ENCODE measurements at regions not wholly inside any gene's neighbourhood (a gene's known extent, or its start where the extent isn't known, plus 50 kb on each side); places are given as distances from the start of the nearest gene placed in this dataset.

DNA sequence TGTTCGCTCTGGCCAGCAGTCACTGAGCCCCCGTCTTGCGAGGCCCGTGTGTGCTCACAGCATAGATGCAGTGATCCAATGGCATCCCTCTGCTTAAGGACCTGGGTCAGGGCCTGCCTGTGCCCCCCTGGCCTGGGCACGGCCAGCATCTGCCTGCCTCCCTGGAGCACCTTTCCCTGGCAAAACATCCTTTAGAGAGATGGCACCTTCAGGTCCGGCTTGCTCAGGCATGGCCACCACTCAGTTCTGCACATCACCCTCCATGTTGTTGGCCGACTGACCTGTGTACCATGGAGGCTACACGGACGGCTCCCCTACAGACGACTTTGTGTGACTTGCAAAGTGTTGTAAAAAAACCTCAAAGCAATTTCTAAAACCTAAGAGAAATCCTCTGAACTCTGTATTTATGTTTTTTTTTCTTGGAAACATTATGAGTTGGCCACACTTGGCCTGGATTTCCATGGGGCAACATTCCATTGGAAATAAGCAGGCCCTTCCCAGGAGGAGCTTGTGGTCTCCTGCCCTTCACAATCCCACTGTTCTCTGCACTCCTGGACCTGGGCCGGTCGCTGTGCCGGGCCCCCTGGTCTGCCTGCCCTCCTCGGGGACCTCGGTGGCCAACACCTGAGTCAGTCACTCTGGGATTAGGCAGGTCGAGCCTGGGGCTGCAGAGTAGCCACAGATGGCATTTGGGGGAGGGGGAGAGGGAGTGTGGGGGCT is 592.4 kb downstream of the TBC1D22A start (continued):
- TF ChIP-seq CREB1 (CRISPR knock-in tag; IDR thresholded peaks at IDR 0.05; ENCODE audit: low read depth) (no peak), NANOG (IDR thresholded peaks at IDR 0.05; ENCODE audit: borderline replicate concordance) (no peak)
- TF ChIP-seq, protein P1, sequence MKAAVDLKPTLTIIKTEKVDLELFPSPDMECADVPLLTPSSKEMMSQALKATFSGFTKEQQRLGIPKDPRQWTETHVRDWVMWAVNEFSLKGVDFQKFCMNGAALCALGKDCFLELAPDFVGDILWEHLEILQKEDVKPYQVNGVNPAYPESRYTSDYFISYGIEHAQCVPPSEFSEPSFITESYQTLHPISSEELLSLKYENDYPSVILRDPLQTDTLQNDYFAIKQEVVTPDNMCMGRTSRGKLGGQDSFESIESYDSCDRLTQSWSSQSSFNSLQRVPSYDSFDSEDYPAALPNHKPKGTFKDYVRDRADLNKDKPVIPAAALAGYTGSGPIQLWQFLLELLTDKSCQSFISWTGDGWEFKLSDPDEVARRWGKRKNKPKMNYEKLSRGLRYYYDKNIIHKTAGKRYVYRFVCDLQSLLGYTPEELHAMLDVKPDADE (IDR thresholded peaks at IDR 0.05): no peak

DNA sequence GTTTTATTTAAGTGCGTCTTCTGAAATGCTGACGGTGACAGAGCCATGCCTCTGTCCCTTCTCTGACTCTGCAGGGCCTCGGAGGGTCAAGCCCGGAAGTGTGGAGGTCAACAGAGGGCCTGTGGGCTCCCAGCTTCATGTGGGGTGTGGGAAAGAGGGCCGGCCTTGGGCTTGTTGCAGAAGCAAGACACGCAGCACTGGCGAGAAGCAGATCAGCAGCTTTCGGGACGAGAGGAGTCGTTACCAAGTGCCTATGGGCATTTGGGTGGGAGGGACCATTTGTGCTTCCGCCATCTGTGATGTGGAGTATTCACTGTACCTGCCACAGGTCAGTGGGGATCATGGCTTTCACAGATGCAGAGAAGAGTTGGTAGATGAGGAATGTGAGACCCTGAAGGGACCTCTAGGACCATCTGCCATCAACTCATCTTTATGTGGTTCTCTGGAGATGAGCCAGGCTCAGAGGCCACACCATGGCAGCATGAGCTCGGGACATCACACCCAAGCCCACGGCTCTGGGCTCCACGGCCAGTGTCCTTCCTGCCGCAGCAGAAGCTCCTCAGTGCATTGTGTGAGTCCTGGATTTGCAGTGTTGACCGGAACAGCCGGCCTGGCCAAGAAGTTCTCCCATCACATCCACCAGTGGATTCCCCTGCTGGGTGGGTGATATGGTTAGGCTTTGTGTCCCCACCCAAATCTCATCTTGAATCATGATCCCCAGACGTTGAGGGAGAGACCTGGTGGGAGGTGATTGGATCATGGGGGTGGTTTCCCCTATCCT is 590.7 kb downstream of the TBC1D22A start:
- TF ChIP-seq, protein P2, sequence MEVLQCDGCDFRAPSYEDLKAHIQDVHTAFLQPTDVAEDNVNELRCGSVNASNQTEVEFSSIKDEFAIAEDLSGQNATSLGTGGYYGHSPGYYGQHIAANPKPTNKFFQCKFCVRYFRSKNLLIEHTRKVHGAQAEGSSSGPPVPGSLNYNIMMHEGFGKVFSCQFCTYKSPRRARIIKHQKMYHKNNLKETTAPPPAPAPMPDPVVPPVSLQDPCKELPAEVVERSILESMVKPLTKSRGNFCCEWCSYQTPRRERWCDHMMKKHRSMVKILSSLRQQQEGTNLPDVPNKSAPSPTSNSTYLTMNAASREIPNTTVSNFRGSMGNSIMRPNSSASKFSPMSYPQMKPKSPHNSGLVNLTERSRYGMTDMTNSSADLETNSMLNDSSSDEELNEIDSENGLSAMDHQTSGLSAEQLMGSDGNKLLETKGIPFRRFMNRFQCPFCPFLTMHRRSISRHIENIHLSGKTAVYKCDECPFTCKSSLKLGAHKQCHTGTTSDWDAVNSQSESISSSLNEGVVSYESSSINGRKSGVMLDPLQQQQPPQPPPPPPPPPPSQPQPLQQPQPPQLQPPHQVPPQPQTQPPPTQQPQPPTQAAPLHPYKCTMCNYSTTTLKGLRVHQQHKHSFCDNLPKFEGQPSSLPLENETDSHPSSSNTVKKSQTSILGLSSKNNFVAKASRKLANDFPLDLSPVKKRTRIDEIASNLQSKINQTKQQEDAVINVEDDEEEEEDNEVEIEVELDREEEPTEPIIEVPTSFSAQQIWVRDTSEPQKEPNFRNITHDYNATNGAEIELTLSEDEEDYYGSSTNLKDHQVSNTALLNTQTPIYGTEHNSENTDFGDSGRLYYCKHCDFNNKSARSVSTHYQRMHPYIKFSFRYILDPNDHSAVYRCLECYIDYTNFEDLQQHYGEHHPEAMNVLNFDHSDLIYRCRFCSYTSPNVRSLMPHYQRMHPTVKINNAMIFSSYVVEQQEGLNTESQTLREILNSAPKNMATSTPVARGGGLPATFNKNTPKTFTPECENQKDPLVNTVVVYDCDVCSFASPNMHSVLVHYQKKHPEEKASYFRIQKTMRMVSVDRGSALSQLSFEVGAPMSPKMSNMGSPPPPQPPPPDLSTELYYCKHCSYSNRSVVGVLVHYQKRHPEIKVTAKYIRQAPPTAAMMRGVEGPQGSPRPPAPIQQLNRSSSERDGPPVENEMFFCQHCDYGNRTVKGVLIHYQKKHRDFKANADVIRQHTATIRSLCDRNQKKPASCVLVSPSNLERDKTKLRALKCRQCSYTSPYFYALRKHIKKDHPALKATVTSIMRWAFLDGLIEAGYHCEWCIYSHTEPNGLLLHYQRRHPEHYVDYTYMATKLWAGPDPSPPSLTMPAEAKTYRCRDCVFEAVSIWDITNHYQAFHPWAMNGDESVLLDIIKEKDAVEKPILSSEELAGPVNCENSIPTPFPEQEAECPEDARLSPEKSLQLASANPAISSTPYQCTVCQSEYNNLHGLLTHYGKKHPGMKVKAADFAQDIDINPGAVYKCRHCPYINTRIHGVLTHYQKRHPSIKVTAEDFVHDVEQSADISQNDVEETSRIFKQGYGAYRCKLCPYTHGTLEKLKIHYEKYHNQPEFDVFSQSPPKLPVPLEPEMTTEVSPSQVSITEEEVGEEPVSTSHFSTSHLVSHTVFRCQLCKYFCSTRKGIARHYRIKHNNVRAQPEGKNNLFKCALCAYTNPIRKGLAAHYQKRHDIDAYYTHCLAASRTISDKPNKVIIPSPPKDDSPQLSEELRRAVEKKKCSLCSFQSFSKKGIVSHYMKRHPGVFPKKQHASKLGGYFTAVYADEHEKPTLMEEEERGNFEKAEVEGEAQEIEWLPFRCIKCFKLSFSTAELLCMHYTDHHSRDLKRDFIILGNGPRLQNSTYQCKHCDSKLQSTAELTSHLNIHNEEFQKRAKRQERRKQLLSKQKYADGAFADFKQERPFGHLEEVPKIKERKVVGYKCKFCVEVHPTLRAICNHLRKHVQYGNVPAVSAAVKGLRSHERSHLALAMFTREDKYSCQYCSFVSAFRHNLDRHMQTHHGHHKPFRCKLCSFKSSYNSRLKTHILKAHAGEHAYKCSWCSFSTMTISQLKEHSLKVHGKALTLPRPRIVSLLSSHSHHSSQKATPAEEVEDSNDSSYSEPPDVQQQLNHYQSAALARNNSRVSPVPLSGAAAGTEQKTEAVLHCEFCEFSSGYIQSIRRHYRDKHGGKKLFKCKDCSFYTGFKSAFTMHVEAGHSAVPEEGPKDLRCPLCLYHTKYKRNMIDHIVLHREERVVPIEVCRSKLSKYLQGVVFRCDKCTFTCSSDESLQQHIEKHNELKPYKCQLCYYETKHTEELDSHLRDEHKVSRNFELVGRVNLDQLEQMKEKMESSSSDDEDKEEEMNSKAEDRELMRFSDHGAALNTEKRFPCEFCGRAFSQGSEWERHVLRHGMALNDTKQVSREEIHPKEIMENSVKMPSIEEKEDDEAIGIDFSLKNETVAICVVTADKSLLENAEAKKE (CRISPR knock-in tag; IDR thresholded peaks at IDR 0.05): no peak
- no peak for TF ChIP-seq CREB1 (CRISPR knock-in tag; IDR thresholded peaks at IDR 0.05; ENCODE audit: low read depth)
- TF ChIP-seq, protein P3, sequence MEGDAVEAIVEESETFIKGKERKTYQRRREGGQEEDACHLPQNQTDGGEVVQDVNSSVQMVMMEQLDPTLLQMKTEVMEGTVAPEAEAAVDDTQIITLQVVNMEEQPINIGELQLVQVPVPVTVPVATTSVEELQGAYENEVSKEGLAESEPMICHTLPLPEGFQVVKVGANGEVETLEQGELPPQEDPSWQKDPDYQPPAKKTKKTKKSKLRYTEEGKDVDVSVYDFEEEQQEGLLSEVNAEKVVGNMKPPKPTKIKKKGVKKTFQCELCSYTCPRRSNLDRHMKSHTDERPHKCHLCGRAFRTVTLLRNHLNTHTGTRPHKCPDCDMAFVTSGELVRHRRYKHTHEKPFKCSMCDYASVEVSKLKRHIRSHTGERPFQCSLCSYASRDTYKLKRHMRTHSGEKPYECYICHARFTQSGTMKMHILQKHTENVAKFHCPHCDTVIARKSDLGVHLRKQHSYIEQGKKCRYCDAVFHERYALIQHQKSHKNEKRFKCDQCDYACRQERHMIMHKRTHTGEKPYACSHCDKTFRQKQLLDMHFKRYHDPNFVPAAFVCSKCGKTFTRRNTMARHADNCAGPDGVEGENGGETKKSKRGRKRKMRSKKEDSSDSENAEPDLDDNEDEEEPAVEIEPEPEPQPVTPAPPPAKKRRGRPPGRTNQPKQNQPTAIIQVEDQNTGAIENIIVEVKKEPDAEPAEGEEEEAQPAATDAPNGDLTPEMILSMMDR (conservative IDR thresholded peaks at IDR 0.05; ENCODE audit: low read depth in 2 of 2): no peak
- TF ChIP-seq, protein P4, sequence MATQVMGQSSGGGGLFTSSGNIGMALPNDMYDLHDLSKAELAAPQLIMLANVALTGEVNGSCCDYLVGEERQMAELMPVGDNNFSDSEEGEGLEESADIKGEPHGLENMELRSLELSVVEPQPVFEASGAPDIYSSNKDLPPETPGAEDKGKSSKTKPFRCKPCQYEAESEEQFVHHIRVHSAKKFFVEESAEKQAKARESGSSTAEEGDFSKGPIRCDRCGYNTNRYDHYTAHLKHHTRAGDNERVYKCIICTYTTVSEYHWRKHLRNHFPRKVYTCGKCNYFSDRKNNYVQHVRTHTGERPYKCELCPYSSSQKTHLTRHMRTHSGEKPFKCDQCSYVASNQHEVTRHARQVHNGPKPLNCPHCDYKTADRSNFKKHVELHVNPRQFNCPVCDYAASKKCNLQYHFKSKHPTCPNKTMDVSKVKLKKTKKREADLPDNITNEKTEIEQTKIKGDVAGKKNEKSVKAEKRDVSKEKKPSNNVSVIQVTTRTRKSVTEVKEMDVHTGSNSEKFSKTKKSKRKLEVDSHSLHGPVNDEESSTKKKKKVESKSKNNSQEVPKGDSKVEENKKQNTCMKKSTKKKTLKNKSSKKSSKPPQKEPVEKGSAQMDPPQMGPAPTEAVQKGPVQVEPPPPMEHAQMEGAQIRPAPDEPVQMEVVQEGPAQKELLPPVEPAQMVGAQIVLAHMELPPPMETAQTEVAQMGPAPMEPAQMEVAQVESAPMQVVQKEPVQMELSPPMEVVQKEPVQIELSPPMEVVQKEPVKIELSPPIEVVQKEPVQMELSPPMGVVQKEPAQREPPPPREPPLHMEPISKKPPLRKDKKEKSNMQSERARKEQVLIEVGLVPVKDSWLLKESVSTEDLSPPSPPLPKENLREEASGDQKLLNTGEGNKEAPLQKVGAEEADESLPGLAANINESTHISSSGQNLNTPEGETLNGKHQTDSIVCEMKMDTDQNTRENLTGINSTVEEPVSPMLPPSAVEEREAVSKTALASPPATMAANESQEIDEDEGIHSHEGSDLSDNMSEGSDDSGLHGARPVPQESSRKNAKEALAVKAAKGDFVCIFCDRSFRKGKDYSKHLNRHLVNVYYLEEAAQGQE (IDR thresholded peaks at IDR 0.05; ENCODE audit: unreplicated experiment): no peak
- TF ChIP-seq STAT1 (IDR thresholded peaks at IDR 0.05; ENCODE audit: unreplicated experiment): no peak
- TF ChIP-seq, protein P1 (IDR thresholded peaks at IDR 0.05): no peak
- TF ChIP-seq POLR2AphosphoS5 (IDR thresholded peaks at IDR 0.05; ENCODE audit: low read depth): no peak
- TF ChIP-seq ZNF114 (CRISPR knock-in tag; IDR thresholded peaks at IDR 0.05): no peak
- Mint-ChIP-seq H3K36me3 (ENCODE audit: low read depth) (peaks cover 51% of the 10 kb centered on the region), H3K9me3 (peaks cover 99% of the 10 kb centered on the region), H3K4me1 (no peaks in the 10 kb centered on the region), H3K4me3 (no peak overlapping the region), H3K27me3 (ENCODE audit: insufficient read depth, low read depth, poor library complexity) (peaks cover 6% of the 10 kb centered on the region), H3K27ac (no peak overlapping the region)
- Histone ChIP-seq H3K4me3 (no peak overlapping the region), H3K9me2 (ENCODE audit: insufficient read depth) (no peaks in the 10 kb centered on the region), H3K79me2 (replicated peaks; ENCODE audit: insufficient read depth) (no peaks in the 10 kb centered on the region), H3K4me2 (no peak overlapping the region), H3F3A (replicated peaks; ENCODE audit: low read depth) (no peaks in the 10 kb centered on the region), H3K36me3 (ENCODE audit: insufficient read depth) (no peaks in the 10 kb centered on the region), H3K27ac (ENCODE audit: low read depth) (no peak overlapping the region), H3K4me1 (ENCODE audit: insufficient read depth) (no peaks in the 10 kb centered on the region), H3K27me3 (ENCODE audit: insufficient read depth) (no peaks in the 10 kb centered on the region), H4K20me1 (replicated peaks; ENCODE audit: insufficient read depth) (no peaks in the 10 kb centered on the region), H2AFZ (no peak overlapping the region)
- DNase-seq (ENCODE audit: low spot score) (no peak), ATAC-seq (no peak)

Data from GM23338 (cell line).